IMR-90 (cell line): ENCODE measurements at regions not wholly inside any gene's neighbourhood (a gene's known extent, or its start where the extent isn't known, plus 50 kb on each side); places are given as distances from the start of the nearest gene placed in this dataset.

Experiments used
- ATAC-seq: fragments of 200-7000 bp; cut with Tn5 transposase; 2 replicates; pipeline ENCODE4 v1.9.1; 2020; ENCODE audit warnings: low read depth, mild to moderate bottlenecking, moderate library complexity
- BruUV-seq: library from RNA; stranded (reverse); fragments of 400-500 nt; replicated peaks from 2 replicates; lab custom pipeline; 2021; lab: Mats Ljungman, UMichigan
- CTCF ChIA-PET: fragments of 300-600 bp; formaldehyde crosslinking; extraction: SDS; loops from one replicate; lab custom pipeline; 2021; ENCODE audit warnings: antibody characterized with exemption; lab: Yijun Ruan, JAX
- POLR2A ChIA-PET: fragments of 300-600 bp; sonication (Branson Sonifier 250); formaldehyde crosslinking; loops from one replicate; lab custom pipeline; 2022; ENCODE audit warnings: antibody characterized with exemption; ENCODE audit not compliant: unreplicated experiment; lab: Charles Lee
- DNase-seq: peaks from one replicate; pipeline ENCODE4 v3.0.0; 2013
- H2AFZ ChIP-seq: replicated peaks from 2 replicates; pipeline ENCODE3; 2013; ENCODE audit warnings: low read length, mild to moderate bottlenecking; ENCODE audit not compliant: poor library complexity
- H2AK5ac ChIP-seq: 2 replicates; pipeline ENCODE4 v1.6.1; 2013; ENCODE audit warnings: low read depth, low read length, inconsistent platforms
- H2AK9ac ChIP-seq: replicated peaks from 2 replicates; pipeline ENCODE3; 2013; ENCODE audit warnings: mild to moderate bottlenecking, low read depth, low read length, moderate library complexity; ENCODE audit not compliant: poor library complexity
- H2BK120ac ChIP-seq: 2 replicates; pipeline ENCODE4 v1.6.1; 2013; ENCODE audit warnings: low read depth, low read length, inconsistent platforms
- H2BK15ac ChIP-seq: 3 replicates; pipeline ENCODE4 v1.6.1; 2013; ENCODE audit warnings: low read depth, low read length, inconsistent platforms
- H2BK20ac ChIP-seq: 2 replicates; pipeline ENCODE4 v1.6.1; 2013; ENCODE audit warnings: low read depth, mild to moderate bottlenecking, inconsistent platforms, low read length, moderate library complexity
- H2BK5ac ChIP-seq: 2 replicates; pipeline ENCODE4 v1.6.1; 2013; ENCODE audit warnings: mild to moderate bottlenecking, low read depth, low read length, inconsistent platforms; ENCODE audit not compliant: poor library complexity, severe bottlenecking
- H3K14ac ChIP-seq: replicated peaks from 2 replicates; pipeline ENCODE4 v1.6.1; 2013; ENCODE audit warnings: low read depth, low read length, inconsistent platforms
- H3K18ac ChIP-seq: 2 replicates; pipeline ENCODE4 v1.6.1; 2013; ENCODE audit warnings: low read depth, low read length, control low read depth
- H3K23ac ChIP-seq: 2 replicates; pipeline ENCODE4 v1.6.1; 2013; ENCODE audit warnings: low read depth, low read length, inconsistent platforms
- H3K27ac ChIP-seq: 2 replicates; pipeline ENCODE4 v1.5.1; 2013; ENCODE audit warnings: mild to moderate bottlenecking, control low read depth, low read length; ENCODE audit not compliant: insufficient read depth
- H3K27me3 ChIP-seq: 2 replicates; pipeline ENCODE4 v1.6.1; 2013; ENCODE audit warnings: low read length; ENCODE audit not compliant: control insufficient read depth, insufficient read depth
- H3K36me3 ChIP-seq: 2 replicates; pipeline ENCODE4 v1.6.1; 2013; ENCODE audit warnings: low read length, mixed read lengths; ENCODE audit not compliant: control insufficient read depth, insufficient read depth
- H3K4ac ChIP-seq: 2 replicates; pipeline ENCODE4 v1.6.1; 2013; ENCODE audit warnings: low read depth, low read length, inconsistent platforms
- H3K4me1 ChIP-seq: 2 replicates; pipeline ENCODE4 v1.6.1; 2013; ENCODE audit warnings: low read length, mixed read lengths; ENCODE audit not compliant: control insufficient read depth, insufficient read depth
- H3K4me2 ChIP-seq: 2 replicates; pipeline ENCODE4 v1.6.1; 2013; ENCODE audit warnings: low read depth, mild to moderate bottlenecking, control low read depth, low read length, moderate library complexity
- H3K4me3 ChIP-seq: 2 replicates; pipeline ENCODE4 v1.5.1; 2013; ENCODE audit warnings: low read depth, mild to moderate bottlenecking, control low read depth, low read length, moderate library complexity; ENCODE audit not compliant: insufficient read depth
- H3K56ac ChIP-seq: 2 replicates; pipeline ENCODE4 v1.6.1; 2013; ENCODE audit warnings: low read length, inconsistent platforms; ENCODE audit not compliant: insufficient read depth; ENCODE audit errors: extremely low read depth
- H3K79me1 ChIP-seq, 2 experiments: 2 replicates each; pipeline ENCODE4 v1.6.1; 2013; ENCODE audit warnings: low read length in 2 of 2, inconsistent platforms in 1 of 2, low read depth in 1 of 2
- H3K9ac ChIP-seq: 2 replicates; pipeline ENCODE4 v1.6.1; 2013; ENCODE audit warnings: low read depth, low read length, control low read depth
- H3K9me1 ChIP-seq: 2 replicates; pipeline ENCODE4 v1.6.1; 2013; ENCODE audit warnings: low read length, inconsistent platforms; ENCODE audit not compliant: insufficient read depth
- H3K9me3 ChIP-seq: 2 replicates; pipeline ENCODE4 v1.6.1; 2013; ENCODE audit warnings: low read length; ENCODE audit not compliant: control insufficient read depth, insufficient read depth
- H4K20me1 ChIP-seq: 2 replicates; pipeline ENCODE4 v1.6.1; 2013; ENCODE audit warnings: low read length, inconsistent platforms; ENCODE audit not compliant: insufficient read depth
- H4K5ac ChIP-seq: 2 replicates; pipeline ENCODE4 v1.6.1; 2013; ENCODE audit warnings: mild to moderate bottlenecking, low read depth, low read length, control low read depth
- H4K8ac ChIP-seq, 2 experiments: 2 replicates each; pipeline ENCODE4 v1.6.1; 2013; ENCODE audit warnings: low read depth in 2 of 2, low read length in 2 of 2, control low read depth in 1 of 2, inconsistent platforms in 1 of 2
- H4K91ac ChIP-seq: 2 replicates; pipeline ENCODE4 v1.6.1; 2013; ENCODE audit warnings: low read depth, low read length, inconsistent platforms; ENCODE audit not compliant: insufficient read depth
- BHLHE40 ChIP-seq: fragments of 150-350 bp; IDR thresholded peaks from 2 replicates; pipeline ENCODE4 v1.6.1; 2016; ENCODE audit warnings: mild to moderate bottlenecking, low read depth, low read length
- CEBPB ChIP-seq: IDR thresholded peaks from 2 replicates; pipeline ENCODE4 v1.6.1; 2012; ENCODE audit warnings: low read depth, low read length, improper control_type of control experiment
- CTCF ChIP-seq: conservative IDR thresholded peaks from 2 replicates; pipeline ENCODE4 v1.5.1; 2012; ENCODE audit warnings: mild to moderate bottlenecking, low read depth, low read length, improper control_type of control experiment
- ELK1 ChIP-seq: fragments of 150-350 bp; IDR thresholded peaks from 2 replicates; pipeline ENCODE4 v1.6.1; 2016; ENCODE audit warnings: low read depth, mild to moderate bottlenecking, low read length, moderate library complexity, borderline replicate concordance
- FOS ChIP-seq: fragments of 150-350 bp; IDR thresholded peaks from 2 replicates; pipeline ENCODE4 v1.6.1; 2016; ENCODE audit warnings: low read depth, low read length
- MXI1 ChIP-seq: IDR thresholded peaks from 2 replicates; pipeline ENCODE4 v1.6.1; 2012; ENCODE audit warnings: low read depth, mild to moderate bottlenecking, low read length, moderate library complexity, borderline replicate concordance
- NFE2L2 ChIP-seq: fragments of 150-350 bp; IDR thresholded peaks from 2 replicates; pipeline ENCODE4 v1.6.1; 2016; ENCODE audit warnings: low read depth, mild to moderate bottlenecking, low read length
- POLR2A ChIP-seq: IDR thresholded peaks from 2 replicates; pipeline ENCODE4 v1.6.1; 2012; ENCODE audit warnings: mild to moderate bottlenecking, low read depth, low read length
- RAD21 ChIP-seq: IDR thresholded peaks from 2 replicates; pipeline ENCODE4 v1.6.1; 2012; ENCODE audit warnings: low read length, improper control_type of control experiment
- RCOR1 ChIP-seq: IDR thresholded peaks from 2 replicates; pipeline ENCODE4 v1.6.1; 2012; ENCODE audit warnings: mild to moderate bottlenecking, low read length, improper control_type of control experiment; ENCODE audit not compliant: insufficient replicate concordance
- RFX5 ChIP-seq: IDR thresholded peaks from 2 replicates; pipeline ENCODE4 v1.8.0; 2012; ENCODE audit warnings: low read depth, mild to moderate bottlenecking, low read length, moderate library complexity
- SMC3 ChIP-seq: fragments of 150-350 bp; IDR thresholded peaks from 2 replicates; pipeline ENCODE4 v1.6.1; 2016; ENCODE audit warnings: low read depth, mild to moderate bottlenecking, antibody characterized with exemption, low read length, moderate library complexity
- USF2 ChIP-seq: fragments of 150-350 bp; IDR thresholded peaks from 2 replicates; pipeline ENCODE4 v1.6.1; 2017; ENCODE audit warnings: mild to moderate bottlenecking, antibody characterized with exemption, low read length, low read depth
- WGBS, 2 experiments: methylation state at CpG; one replicate each; pipeline versions ENCODE4 v1.1.5 to v1.1.7; 2013; ENCODE audit warnings: missing lambda C conversion rate in 2 of 2; ENCODE audit not compliant: insufficient read length in 1 of 2; ENCODE audit errors: extremely low coverage in 2 of 2; 5-methylcytosine and 5-hydroxymethylcytosine counted together
- dilution Hi-C: fragments of 300-500 bp; cut with HindIII; formaldehyde crosslinking; loops from one replicate; pipeline ENCODE4 v1.14.3; 2018; ENCODE audit warnings: low sequenced_read_pairs; ENCODE audit not compliant: unreplicated experiment
- in situ Hi-C: fragments of 300-500 bp; cut with MboI; formaldehyde crosslinking; loops from 3 replicates; pipeline ENCODE4 v1.14.3; 2019; ENCODE audit warnings: low sequenced_read_pairs, inconsistent platforms, mixed read lengths
- intact Hi-C: fragments of 100-400 bp; cut with micrococcal nuclease; formaldehyde crosslinking; loops from 2 replicates; pipeline ENCODE4 v1.10.0; 2022

- Histone ChIP-seq H3K9me3 (no peaks in the 10 kb centered on the region), H2BK20ac (peak overlapping the region; percentile 36), H4K91ac (peak overlapping the region; percentile 55; the same call in 1 of the 2 replicates), H3K23ac (no peak overlapping the region), H2AK9ac (no peak overlapping the region), H4K20me1 (no peaks in the 10 kb centered on the region), H2BK15ac (0 out of 3 replicates have a peak overlapping the region, but pooled peaks have one; percentile 38), H3K4me2 (no peak overlapping the region), H3K4me3 (no peak overlapping the region), H2BK120ac (peak overlapping the region; percentile 68; the same call in 1 of the 2 replicates), H2BK5ac (no peak overlapping the region), H3K4ac (peak overlapping the region; percentile 30), H3K9ac (no peak overlapping the region), H3K27me3 (no peaks in the 10 kb centered on the region), H3K36me3 (no peaks in the 10 kb centered on the region), H4K8ac (peak overlapping the region in 1 of 2 experiments; percentile 41; a peak in 2 of 4 replicates), H3K56ac (no peak overlapping the region), H3K18ac (peak overlapping the region; percentile 5; the same call in 1 of the 2 replicates), H3K14ac (no peak overlapping the region; the same call in 1 of the 2 replicates), H3K27ac (no peak overlapping the region), H3K4me1 (peaks cover 19% of the 10 kb centered on the region), H2AFZ (peak overlapping the region; percentile 19), H4K5ac (no peak overlapping the region; the same call in 1 of the 2 replicates), H2AK5ac (peak overlapping the region; percentile 38; the same call in 1 of the 2 replicates), H3K9me1 (peaks cover 30% of the 10 kb centered on the region), H3K79me1 (peaks cover 0 to 13% of the 10 kb centered on the region in 2 experiments; a peak in 2 of 4 replicates)
- no TSS peak for BruUV-seq
- dilution Hi-C loops (no loop called here), intact Hi-C loops (no loop called here), in situ Hi-C loops (no loop called here)
- POLR2A ChIA-PET, result no interaction called here
- WGBS, 2 experiments, result 95% methylated on average over 2 of the region's 8 CpGs; no CpG with 5 or more reads in 1 of the 2 experiments
- TF ChIP-seq MXI1 (no peak), USF2 (no peak), RAD21 (no peak), FOS (no peak), BHLHE40 (no peak), ELK1 (no peak), CEBPB (no peak), SMC3 (no peak), POLR2A (no peak), RFX5 (no peak), CTCF (no peak), RCOR1 (no peak), NFE2L2 (no peak)
- ATAC-seq (no peak), DNase-seq (no peak)
- CTCF ChIA-PET, result interaction anchor here (1.0 kb wide), 1 partner anchor 14 kb away, joined by 3 read pairs; no protein-coding TSS in a partner anchor
These were observed 92.9 kb upstream of the DUSP5 start for GRCh38 chr10:110404825-110405224.
